Hippocampal formation (tissue), 2 donors: ENCODE measurements at regions not wholly inside any gene's neighbourhood (a gene's known extent, or its start where the extent isn't known, plus 50 kb on each side); places are given as distances from the start of the nearest gene placed in this dataset.
"Not testable (repeated sequence)": the region's sequence is repeated elsewhere in the genome, so short reads cannot be mapped to it uniquely, and the experiment has no call there.

Experiments used
- DNase-seq, 2 donors: peaks; one replicate each; lab custom pipeline; 2025; lab: John Stamatoyannopoulos, UW

- no peak for DNase-seq
Measured at GRCh38 chr17:64784353-64785010, 122.4 kb upstream of the SMURF2 start.

- DNase-seq: no peak
Measured at GRCh38 chr17:64783556-64784352, 121.6 kb upstream of the SMURF2 start.

- no peak for DNase-seq
Measured at GRCh38 chr17:64783031-64783461, 120.9 kb upstream of the SMURF2 start.

GRCh38 chr17:64781810-64782555, 119.9 kb upstream of the SMURF2 start:
- no peak for DNase-seq

GRCh38 chr17:64781014-64781756, 119.1 kb upstream of the SMURF2 start:
- peak in 1 of 2 donors; percentile 15 for DNase-seq

- DNase-seq: no peak
Measured at GRCh38 chr17:64780096-64781013, 118.2 kb upstream of the SMURF2 start.

- no peak for DNase-seq
Measured at GRCh38 chr17:64779376-64780095, 117.4 kb upstream of the SMURF2 start.

GRCh38 chr17:64779098-64779375, 116.9 kb upstream of the SMURF2 start:
- DNase-seq: not testable (repeated sequence)

- DNase-seq: no peak
Measured at GRCh38 chr17:64778240-64779097, 116.4 kb upstream of the SMURF2 start.

GRCh38 chr17:64777415-64778239, 115.5 kb upstream of the SMURF2 start:
- DNase-seq: peak; percentile 29 to 42

GRCh38 chr17:64776720-64777414, 114.8 kb upstream of the SMURF2 start:
- peak; percentile 72 to 74 for DNase-seq

GRCh38 chr17:64775701-64776570, 113.8 kb upstream of the SMURF2 start:
- DNase-seq: no peak

GRCh38 chr17:64774888-64775540, 112.9 kb upstream of the SMURF2 start:
- no peak for DNase-seq

- no peak for DNase-seq
Measured at GRCh38 chr17:64773836-64774761, 112.0 kb upstream of the SMURF2 start.

GRCh38 chr17:64773386-64773835, 111.3 kb upstream of the SMURF2 start:
- DNase-seq: no peak
